HG03139 (cell line): ENCODE measurements at regions not wholly inside any gene's neighbourhood (a gene's known extent, or its start where the extent isn't known, plus 50 kb on each side); places are given as distances from the start of the nearest gene placed in this dataset.

ENCODE experiments used
- ATAC-seq: cut with Tn5 transposase; IDR thresholded peaks from one replicate; pipeline ENCODE4 v1.9.1; 2021; ENCODE audit not compliant: unreplicated experiment

DNA sequence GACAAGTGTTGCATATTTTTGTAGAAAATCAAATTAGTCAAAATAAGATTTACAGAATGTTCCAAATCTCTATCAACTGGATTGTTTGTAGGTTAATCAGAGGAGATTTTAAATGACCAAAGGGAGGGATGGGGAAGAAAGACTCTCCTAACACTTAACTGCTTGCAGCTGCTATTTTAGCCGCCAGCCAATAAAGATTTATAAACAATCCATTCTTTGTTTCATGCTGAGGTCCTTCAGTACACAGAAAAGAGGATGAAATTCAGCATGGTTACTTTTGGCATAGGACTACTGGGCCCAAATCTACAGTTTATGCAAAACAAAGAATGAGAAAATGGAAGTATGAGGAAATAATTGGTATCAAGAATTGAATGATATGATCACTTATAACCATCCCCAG, 86.4 kb upstream of the FN1 start:
- ATAC-seq = no peak

- ATAC-seq = no peak
Observed at GRCh38 chr2:215521031-215521430, 85.2 kb upstream of the FN1 start.

GRCh38 chr2:215517391-215517790, 81.5 kb upstream of the FN1 start:
- no peak for ATAC-seq

- ATAC-seq = no peak
Observed at GRCh38 chr2:215514516-215514915, 78.6 kb upstream of the FN1 start.

DNA sequence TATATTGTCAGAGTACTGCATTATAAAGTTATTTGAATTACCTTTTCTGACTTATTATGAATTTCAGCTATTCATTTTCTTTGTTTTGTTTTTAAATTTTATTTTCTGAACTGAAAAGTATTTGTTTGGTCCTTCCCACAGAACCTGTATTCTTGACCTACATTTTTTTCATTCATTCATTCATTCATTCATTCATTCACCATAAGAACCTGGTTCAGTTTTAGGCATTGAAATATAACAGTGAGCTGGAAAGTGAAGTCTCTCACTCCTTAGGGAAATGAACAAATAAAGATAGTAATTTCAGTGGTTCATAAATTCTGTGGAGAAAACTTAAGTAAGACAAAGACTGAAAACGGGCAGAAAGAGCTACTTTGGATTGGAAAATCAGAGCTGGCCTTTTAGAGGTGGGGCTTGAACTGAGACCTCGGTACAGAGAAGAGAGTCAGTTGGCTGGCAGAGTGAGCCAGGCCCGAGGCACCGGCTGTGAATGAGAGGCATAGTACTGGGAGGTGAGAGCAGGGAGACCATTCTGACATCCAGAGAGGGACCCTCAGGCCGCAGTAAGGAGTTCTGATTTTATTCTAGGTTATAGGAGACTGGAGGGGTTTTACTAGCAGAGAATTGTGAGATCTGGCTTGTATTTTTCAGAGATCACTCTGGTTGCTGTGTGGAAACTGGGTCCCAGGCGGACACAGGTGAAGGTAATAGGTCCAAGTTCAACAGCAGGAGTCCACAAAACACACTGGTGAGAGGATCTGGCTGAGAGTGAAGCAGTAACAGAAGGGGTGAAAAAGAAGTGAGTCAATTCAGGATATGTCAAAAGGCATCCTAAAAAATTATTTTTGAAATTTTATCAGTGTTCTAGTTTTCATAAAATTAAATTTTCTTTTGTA, 75.8 kb upstream of the FN1 start:
- no peak for ATAC-seq

DNA sequence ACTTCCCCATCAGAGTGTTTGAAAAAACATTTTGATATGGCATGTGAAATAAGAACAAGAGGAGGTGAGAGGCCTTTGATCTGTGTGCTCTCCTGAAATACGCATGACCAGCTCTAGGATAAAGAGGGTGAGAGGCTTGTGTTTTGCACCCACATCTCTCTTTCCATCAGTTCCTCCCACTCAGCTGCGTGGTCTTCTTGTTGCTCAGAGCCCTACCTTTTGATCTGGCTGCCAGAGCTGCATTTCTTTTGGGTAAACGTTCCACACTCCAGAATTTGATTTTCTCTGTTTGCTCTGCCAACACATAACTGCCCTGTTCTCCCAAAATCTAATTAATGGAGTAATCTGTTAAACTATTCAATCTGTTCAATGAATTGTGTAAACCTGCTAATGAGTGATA, 72.0 kb upstream of the FN1 start:
- no peak for ATAC-seq

DNA sequence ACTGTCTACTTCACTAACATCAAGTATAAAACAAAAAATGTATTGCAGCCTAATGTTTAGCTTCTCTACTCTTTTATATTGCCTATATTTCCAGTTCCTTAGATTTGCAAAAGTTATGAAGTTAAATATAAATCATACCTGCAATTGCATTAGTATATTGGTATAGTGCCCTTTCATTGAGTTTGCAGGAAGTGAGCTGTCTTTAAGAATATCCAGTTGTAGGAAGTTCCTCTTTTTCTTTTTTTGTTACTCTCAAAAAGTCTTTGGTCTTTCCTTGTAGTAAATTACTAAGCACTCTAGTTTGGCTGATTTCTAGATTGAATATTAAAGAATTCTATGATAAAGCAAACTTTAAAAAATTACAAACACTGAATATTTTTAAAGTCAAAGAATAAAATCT, 71.3 kb upstream of the FN1 start:
- ATAC-seq = no peak

DNA sequence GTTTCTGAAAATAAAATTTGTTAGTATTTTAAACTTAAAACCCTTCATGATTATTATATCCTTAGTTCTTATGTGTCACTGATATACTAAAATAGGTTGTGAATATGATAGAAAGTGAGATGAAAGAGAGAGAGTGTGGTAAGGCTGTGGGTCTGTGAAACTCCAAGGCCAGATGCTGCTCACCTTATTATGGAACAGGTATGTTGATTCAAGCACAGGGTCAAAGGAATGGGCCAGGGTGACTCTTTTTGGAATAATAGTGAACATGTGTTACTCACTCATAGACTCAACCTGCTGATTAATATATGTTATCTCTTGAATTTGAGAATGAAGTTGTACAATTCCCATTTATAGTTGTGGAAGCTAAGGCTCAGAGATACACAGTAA, 70.7 kb upstream of the FN1 start:
- ATAC-seq = no peak

GRCh38 chr2:215505044-215505786, 69.3 kb upstream of the FN1 start:
- ATAC-seq = no peak

DNA sequence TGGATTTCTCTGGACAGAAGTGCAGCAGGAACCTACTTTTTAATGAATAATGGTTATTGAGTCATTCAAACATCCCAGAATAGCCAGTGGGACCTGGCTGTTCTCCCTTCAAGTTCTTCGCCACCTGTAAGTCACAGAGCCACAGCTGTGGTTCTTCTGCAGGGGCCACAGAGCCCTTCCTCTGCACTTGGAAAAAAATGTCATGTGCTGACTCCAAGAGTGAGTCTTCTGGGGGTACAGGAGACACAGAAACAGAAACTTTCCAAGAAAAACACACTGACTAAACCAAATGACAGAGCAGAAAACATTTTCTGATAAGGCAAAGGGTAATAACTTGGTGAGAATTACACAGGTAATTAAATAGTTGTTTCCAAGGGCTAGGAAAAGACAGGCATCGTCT, 68.7 kb upstream of the FN1 start:
- no peak for ATAC-seq

DNA sequence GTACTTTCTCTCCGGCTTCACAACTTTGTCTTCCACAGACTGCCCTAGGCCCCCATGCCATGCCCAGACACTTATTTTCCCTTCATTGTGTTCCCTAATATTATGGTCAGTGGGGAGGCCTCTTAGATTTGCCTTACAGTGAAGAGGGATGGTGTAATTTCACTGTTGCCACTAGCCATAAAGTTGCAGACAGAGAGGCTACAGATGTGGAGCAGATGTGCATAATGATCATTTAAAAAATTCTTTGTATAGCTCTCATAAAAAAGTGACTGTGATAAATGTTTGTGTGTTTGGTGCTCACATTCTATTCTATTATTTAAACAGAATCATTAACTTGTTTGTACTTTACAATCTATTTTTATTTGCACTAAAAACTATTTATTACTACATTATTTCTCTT, 67.5 kb upstream of the FN1 start:
- ATAC-seq = no peak

GRCh38 chr2:215500466-215500865, 64.6 kb upstream of the FN1 start:
- ATAC-seq = no peak

GRCh38 chr2:215499331-215499730, 63.5 kb upstream of the FN1 start:
- no peak for ATAC-seq

DNA sequence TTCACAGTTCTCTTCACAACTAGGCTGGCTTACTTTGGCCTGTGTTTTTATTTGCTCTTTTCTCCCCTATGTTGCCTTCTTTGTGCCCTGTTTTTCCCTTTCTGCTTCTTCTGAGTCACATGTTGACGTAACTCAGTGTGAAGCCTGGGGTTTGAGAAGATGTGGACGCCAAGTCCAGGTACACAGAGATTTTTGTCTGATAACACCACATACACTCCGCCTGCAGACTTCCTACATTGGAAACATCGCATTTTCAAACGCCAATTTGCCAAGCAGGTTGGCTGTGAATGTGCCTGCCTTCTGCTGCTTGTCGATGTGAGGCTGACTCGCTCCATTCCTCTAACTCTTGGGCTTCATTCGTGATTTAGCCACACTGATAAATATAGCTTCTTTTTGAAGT, 62.6 kb upstream of the FN1 start:
- ATAC-seq = no peak

DNA sequence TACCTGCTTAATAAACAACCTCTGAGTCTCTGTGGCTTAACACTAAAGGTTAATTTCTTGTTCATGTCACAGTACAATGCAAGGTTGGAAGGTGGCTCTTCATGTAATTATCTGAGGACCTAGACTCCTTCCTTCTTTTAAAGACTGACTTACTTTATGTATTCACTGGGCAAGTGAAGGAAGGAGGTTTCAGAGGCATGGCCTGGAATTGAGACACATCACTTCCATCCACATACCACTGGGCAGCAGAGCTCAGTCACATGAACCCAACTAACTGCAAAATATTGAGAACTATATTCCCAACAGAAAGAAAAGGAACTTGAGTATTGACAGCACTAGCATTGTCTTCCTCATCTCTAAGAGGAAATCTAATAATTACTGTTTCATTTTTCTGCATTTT, 57.5 kb upstream of the FN1 start:
- ATAC-seq = no peak

GRCh38 chr2:215489288-215489848, 53.5 kb upstream of the FN1 start:
- no peak for ATAC-seq

DNA sequence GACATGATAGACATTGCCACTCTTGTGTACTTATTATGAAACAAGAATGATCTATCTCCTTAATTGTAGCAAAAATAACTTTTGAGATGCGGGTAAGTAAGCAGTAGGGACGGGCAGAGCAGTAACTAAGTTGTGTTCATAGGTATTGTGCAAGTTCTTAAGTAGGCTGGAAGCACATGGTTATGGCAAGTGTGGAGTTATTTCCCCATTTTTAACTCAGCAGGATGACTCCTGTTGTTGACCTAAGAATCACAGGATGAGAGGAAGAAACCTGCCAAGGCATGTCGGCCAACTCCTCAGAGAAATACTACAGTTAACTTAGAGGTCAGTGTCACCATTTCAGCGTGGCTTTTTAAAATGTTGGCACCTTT, 51.1 kb upstream of the FN1 start:
- ATAC-seq = no peak

DNA sequence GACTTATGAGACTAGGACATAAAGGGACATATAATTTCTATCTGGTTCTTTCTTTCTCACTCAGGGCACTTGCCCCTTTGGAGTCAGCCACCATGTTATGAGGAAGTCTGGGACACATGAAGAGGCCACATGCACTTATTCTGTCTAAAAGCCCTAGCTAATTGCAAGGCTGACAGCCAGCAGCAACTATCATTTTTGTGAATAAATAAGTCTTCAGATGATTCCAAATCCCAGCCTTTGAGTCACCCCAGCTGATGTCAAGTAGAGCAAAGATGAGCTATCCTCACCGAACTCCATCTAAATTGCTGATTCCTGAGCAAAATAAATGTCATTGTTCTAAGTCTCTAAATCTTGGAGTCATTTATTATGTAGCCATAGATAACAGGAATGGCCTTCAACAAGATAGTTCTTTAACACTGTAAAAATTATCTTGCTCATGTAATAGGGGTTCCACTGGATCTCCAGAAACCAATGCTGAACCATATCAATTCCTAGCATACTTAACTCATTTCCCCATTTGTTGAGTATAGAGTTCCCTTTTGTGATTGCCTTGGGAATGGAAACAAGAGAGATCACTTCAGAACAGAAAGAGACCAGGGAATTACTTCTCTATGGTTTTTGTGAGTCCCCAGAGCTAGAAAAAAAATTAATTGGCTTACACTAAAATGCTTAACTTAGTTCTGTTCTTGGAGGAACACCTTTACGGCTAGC, 50.6 kb upstream of the FN1 start:
- ATAC-seq = no peak
